CD4-positive, alpha-beta T cell treated with Interleukin-10 for 1 hour (primary cell): ENCODE measurements at regions not wholly inside any gene's neighbourhood (a gene's known extent, or its start where the extent isn't known, plus 50 kb on each side); places are given as distances from the start of the nearest gene placed in this dataset.

ENCODE experiments used
- DNase-seq: peaks from one replicate; pipeline ENCODE4 v3.0.0-alpha.2; 2020

GRCh38 chr5:133681896-133682295 lies 69.6 kb upstream of the FSTL4 start:
- no peak for DNase-seq

GRCh38 chr5:133680830-133681565 lies 68.7 kb upstream of the FSTL4 start:
- no peak for DNase-seq

- DNase-seq: no peak
Measured at GRCh38 chr5:133679534-133679933, 67.2 kb upstream of the FSTL4 start.

- no peak for DNase-seq
Measured at GRCh38 chr5:133675376-133676154, 63.2 kb upstream of the FSTL4 start.

GRCh38 chr5:133670336-133670735 lies 58.0 kb upstream of the FSTL4 start:
- DNase-seq: no peak

GRCh38 chr5:133669472-133669871 lies 57.1 kb upstream of the FSTL4 start:
- no peak for DNase-seq

- DNase-seq: no peak
Measured at GRCh38 chr5:133668458-133668857, 56.1 kb upstream of the FSTL4 start.

GRCh38 chr5:133667217-133667616 lies 54.9 kb upstream of the FSTL4 start:
- no peak for DNase-seq

- no peak for DNase-seq
Measured at GRCh38 chr5:133665571-133665970, 53.2 kb upstream of the FSTL4 start.

GRCh38 chr5:133664422-133664821 lies 52.1 kb upstream of the FSTL4 start:
- DNase-seq: no peak

- no peak for DNase-seq
Measured at GRCh38 chr5:133663397-133664054, 51.2 kb upstream of the FSTL4 start.

- DNase-seq: no peak
Measured at GRCh38 chr5:133662578-133662977, 50.2 kb upstream of the FSTL4 start.
